Activated CD8-positive, alpha-beta memory T cell treated with anti-CD3 and anti-CD28 coated beads, Interleukin-2, amount 50 U/mL, for 1 hour (primary cell): ENCODE measurements at regions not wholly inside any gene's neighbourhood (a gene's known extent, or its start where the extent isn't known, plus 50 kb on each side); places are given as distances from the start of the nearest gene placed in this dataset.

Experiments
- DNase-seq: peaks from one replicate; pipeline ENCODE4 v3.0.0-alpha.2; 2020; ENCODE audit errors: extremely low read depth

- DNase-seq: no peak
Observed at GRCh38 chr13:73401769-73402168, 343.0 kb downstream of the KLF5 start.

DNA sequence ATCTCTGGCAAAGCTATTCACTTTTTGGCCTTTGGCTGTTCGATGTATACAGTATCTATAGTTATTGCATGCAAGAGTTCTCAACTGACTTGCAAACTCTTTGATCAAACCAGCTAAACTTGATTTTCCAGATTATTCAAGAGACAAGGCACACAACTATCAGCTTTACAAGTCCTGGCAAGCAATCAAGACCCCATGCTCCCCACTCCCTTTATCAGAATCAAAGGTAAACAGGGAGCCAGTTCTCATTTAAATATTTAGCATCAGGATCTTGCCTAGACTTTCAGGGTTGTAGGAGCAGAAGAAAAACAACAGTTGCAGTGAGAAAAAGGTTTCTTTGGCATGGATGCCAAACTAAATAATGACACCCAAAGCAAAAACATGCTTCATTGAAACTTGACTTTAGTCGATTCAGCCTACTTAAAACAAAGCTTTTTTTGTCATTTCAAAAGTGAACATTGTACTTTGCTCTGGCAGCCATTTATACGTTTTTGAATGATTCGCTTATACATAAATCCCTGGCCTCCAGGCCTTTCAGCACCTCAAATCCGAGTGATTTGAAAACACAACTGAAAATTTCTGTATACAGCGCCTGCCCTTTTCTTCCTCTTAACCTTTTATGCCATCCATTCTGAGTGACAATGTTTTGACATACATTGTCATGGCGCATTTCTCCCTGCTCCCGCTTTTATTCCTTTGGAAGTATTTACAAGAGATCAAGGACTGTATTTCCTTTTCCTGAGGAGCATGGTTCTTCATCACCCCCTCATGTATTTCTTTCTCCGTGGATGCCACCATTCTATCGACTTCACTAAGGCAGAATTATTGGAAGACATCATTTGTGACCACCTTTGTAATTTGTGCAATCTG is 340.8 kb downstream of the KLF5 start:
- DNase-seq: no peak

DNA sequence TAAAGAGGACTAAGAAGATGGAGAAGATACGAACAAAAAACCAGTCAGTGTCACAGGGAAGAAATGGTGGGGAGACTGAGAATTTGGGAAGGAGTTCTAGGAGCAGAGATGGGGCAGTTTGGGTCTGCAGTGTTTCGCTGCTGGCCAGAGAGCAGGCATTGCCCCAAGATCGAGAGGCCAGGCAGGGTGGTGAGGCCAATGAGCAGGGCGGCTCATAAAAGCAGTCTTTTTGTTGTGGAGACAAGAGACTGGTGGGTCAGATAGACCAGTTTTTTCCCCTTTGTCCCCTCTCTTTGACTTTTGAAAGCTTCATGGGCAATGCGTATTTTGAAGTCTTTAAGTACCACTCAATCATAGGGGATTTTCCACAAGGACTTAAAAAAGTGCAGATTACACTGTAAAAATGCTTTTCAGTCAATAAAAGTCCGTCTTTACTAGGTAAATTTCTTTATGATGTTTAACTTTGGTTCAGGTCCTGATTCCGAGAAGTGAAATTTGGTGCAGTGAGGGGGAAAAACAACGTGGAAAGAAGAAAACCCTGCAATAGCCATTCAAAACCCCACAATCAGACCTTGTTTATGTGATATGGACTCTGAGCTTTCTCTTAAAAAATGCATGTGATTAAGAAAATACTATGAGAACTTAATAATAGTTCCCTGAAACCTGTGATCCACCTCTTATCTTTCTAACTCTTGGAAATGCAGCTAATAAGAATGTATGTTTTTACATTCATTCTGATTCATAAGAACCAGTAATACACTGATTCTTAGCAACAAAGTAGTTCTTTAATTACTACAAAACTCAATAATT is 338.9 kb downstream of the KLF5 start:
- no peak for DNase-seq

DNA sequence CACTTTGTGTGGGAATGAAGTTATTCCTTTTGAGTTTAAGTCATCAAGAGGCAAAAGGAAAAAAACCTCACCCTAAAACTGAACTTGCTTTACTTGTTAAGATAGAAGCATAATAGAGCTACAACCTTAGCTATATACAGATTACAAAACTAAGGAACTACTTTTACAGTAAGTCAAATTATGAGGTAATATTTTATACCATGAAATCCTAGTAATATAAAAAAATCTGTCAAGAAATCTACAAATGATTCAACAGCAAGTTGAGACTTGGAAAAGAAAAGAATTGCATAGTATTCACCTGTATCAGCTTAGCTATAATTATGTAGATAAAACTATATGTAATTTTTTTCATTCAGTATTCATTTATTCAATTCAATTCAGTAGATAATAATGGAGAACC is 335.3 kb downstream of the KLF5 start:
- no peak for DNase-seq

DNA sequence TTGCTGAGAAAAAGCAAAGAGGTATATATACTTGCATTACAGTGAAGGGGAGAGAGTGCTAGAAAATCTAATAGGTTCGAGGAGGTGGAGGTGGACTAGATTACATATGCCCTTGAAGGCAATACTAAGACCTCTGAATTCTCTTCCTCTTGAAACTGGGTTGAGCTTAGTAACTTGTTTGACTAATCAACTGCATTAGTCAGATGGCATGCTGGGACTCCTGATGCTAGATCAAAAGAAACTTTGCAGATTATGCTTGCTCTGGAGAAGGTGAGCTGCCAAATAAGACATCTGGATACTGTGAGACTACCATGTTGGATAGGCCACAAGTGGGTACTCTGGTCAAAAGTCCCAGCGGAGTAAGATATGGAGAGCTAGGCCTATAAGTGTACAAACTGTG is 331.3 kb downstream of the KLF5 start:
- DNase-seq: no peak

DNA sequence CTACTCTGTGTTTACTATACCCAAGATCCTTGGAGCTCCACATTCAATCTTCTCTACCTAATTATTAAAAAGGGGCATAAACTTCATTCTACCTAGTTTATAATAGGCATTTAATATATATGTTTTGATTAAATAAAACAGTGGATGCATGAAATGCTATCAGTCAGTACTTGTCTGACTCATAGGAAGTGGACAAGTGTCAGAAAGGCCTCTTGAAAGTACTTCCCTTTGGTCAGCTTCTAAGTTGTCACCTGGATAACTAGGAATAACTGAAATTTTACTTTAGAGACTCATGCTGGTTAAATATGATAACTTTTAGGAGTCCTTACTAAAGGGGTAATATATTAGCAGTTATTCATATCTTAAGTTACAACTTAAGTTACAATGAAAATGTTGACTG is 329.8 kb downstream of the KLF5 start:
- no peak for DNase-seq

GRCh38 chr13:73387318-73387717 is 328.5 kb downstream of the KLF5 start:
- no peak for DNase-seq

DNA sequence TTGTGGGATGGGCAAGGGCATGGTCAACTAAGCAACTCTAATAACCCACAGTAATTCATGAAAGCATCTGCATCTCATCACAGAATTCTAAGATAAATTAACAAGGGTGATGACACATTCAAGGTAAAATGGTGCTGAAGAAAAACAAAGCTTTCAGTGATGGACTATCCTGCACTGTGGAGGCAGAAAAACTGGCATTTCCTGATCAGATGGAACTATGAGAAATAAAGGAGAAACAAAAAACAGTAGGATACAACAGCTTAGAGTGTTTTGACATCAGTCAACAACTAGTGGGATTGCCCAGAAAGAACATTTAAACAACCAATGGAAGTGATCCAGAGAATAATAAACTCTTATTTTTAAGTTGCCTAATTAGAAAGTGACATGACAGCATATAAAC is 327.0 kb downstream of the KLF5 start:
- DNase-seq: no peak

DNA sequence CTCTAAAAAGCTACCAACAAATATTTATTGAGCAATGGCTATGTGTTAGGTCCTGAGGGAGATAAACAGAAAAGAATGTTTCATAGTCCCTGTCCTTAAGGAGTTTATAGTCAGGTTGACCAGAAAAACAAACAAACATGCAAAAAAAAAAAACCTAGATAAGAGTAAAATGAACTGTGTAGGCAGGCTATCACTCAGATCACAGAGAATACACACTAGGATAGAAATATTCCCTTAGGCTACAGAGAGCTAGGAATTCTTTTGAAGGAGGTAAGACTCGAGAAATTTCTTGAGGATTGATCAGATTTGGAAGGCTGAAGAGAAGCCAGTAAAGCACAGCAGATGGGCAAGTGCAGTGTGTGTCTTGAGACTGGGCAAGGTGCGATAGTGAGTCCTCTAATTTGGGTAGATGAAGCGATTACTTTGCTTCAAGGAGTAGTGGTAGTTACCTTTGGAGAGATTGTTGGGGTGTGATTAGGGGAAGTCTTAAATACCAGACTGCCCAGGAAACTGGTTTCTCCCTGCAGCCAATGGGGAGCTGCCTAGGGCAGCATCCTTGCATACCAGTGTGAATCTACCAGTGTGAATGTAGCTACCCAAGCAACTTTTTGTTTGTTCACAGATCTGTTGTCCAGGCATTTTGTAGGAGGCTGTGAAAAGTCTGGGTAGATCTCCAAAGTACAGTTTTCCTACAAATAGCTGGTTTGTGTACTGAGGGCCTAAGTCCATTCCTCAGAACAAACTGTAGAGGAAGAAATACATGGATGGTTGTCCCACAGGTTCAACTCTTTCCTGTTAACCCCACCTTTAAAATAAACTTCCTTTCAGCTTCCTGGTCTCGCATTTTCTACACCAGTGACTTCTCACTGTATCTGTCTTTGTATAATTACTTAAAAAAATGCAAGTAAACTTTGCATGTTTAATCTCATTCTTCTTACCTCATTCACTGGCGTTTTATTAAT is 314.1 kb downstream of the KLF5 start:
- DNase-seq: no peak

GRCh38 chr13:73370066-73370465 is 311.3 kb downstream of the KLF5 start:
- no peak for DNase-seq

- DNase-seq: no peak
Observed at GRCh38 chr13:73369095-73369494, 310.3 kb downstream of the KLF5 start.

DNA sequence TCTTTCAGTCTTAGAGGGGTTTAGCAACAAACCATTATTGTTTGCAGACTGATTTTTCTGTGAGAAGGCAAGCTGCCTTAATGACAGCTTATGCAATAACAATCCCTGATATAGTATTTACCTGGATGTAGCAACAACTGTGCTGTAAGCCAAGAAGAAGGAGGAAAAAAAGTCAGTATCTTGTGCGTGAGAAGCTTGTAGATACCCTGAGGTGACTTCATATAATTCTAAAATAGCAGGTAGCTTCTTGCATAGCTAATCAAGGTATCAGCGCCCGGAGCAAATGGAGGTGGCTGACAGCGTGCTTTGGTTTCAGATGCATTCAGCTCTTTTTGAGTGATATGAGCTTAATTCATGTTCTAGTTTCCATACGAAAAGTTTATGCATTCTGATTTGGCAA is 309.8 kb downstream of the KLF5 start:
- DNase-seq: no peak

DNA sequence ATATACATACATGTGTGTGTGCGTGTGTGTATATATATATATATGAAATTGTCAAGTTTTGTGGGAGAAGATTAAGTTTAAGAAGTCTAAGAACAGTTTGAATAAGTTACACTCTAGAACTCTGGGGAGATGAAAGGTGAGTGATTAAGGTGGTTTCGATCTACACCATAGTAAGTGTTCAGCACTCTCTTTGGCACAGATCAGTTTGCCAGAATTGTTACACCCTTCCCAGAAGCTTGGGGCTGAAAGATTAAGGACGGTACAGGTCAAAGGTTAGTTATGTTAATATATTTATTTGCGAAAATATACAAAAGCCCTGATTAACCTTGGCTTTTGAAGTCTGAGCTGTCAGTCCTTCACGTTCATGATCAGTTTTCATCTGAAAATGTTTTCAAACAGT is 309.1 kb downstream of the KLF5 start:
- DNase-seq: no peak

DNA sequence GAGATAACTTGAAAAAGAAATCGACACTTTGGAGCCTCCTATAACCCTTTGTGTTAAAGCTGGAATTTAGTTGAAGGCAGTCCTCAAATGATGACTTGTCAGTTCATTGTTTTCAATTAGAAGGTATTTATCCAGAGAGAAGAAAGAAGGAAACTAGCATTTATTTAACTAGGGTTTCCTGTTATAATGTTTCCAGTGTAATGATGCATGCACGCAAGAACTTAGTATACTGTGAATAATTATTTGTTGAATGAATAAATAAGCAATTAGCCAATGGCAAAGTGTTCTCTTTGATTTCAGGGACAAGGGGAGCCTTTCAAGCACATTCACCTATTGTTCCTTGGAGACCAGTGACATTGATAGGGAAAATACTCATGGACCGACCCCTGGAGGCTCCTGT is 307.4 kb downstream of the KLF5 start:
- DNase-seq: no peak

- DNase-seq: no peak
Observed at GRCh38 chr13:73365681-73366080, 306.9 kb downstream of the KLF5 start.

GRCh38 chr13:73365252-73365651 is 306.4 kb downstream of the KLF5 start:
- no peak for DNase-seq

DNA sequence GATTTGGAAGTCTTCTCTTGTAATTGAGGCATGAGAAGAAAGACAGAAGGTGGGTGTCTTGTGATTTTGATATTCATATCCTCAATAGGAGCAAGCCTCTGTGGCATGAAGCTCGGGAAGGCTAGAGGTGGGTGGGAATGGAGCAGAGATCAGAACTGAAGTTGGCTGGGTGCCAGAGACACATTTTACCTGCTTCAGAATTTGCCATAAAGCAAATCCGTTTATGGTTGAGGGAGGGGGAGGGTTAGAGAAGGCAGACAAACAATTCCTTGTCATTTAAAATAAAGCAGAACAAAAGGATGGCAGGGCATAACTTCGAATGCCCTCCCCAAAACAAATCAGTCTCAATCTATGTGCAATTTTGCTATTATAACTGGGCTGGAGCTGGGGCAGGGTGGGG is 305.9 kb downstream of the KLF5 start:
- no peak for DNase-seq

DNA sequence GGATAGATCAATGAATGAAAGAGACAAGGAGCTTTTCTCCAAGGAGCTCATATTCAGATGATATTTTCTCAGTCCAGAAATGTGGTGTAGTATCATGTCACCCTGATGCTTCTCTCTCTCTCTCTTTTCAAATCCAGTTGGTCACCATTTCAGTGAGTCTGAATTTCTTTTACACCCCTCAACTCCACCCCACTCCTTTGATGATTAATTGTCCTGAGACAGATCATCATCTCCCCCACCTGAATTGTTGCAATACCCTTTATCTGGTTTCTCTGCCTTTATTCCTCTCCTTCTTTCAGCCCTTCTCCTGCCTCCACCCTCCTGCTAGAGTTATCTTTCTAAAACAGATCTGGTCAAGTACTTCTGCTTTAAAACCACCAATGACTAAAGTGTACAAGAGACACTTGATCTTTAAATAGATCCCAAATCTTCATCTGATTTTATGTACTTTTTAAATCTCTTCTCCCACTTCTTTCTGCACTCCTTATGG is 299.8 kb downstream of the KLF5 start:
- no peak for DNase-seq

- no peak for DNase-seq
Observed at GRCh38 chr13:73355134-73355533, 296.3 kb downstream of the KLF5 start.

GRCh38 chr13:73351730-73352129 is 292.9 kb downstream of the KLF5 start:
- no peak for DNase-seq

- DNase-seq: no peak
Observed at GRCh38 chr13:73341748-73342147, 282.9 kb downstream of the KLF5 start.

DNA sequence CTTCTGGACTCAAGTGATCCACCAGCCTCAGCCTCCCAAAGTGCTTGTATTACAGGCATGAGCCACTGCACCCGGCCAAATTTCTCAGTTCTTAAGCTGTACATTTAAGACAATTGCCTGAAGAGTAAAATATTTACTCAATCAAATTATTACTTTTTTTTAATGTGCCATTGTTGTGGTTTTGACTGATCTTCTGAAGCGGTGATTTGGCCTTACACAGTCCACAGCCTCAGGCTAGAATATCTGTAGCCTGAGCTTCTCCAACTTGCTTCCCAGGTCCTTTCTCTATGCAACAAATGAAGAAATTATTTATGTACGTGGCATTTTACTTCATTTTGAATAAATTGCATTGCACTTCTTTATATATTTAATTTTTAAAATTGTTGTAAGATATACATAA is 281.3 kb downstream of the KLF5 start:
- DNase-seq: no peak
